ENCODE measurements at regions not wholly inside any gene's neighbourhood (a gene's known extent, or its start where the extent isn't known, plus 50 kb on each side); places are given as distances from the start of the nearest gene placed in this dataset.

DNA sequence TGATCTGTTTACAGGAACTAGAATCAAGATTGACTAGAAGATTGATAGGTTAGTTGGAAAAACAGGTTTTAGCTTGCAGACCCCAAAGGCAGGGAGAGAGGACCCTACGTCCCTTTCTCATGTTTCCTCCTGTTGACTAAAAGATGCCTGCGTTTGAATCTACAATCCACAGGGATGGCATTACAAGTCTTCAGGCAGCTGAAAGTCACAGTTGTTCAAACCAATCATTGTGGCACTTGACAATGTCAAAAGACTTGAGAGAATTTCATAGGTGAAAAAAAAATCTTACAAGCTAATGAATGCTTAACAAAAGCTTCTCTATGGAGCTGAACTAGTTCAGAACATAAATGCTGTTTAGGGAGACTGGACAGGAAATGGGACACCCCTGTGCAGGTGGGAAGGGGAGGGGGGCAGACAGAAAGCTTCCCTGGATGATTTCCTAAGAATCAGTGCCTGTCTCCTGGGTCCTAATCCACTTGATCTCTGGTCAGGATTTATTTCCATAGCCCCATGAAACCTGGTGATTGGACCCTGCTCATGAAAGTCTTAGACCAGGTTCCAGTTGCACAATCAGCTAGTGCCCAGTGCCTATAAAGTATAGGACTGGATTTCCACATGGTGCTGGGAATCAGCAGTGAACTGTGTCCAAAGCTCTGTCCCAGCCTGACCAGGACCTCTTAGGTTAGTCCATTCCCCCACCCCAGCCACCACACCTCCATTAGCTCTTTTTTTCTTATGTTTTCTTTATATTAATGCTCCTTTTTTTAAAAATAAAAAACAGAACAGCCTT, 91.6 kb upstream of the BCAR3 start:
- H3K4me1 ChIP-seq (ENCODE audit: control insufficient read depth, extremely low read depth, insufficient read depth, low read length) = peaks cover 45% of the 10 kb centered on the region

DNA sequence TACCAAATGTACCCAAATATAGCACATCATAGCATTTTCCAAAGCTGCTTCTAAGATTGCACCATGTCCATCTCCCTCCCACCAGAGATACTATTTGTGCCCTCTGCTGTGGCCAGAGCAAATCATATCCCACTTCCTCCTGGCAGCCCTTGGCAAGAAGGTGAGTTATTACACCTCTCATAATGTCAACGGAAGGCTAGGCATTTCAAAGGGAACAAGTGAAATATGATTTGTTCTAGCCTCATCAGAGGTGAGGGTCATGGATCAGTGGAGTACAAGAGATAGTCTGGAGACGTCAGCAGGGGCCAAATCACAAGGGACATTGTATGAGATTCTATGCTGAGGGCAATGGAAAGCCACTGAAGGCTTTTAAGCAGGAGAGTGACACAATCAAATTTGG, 90.2 kb upstream of the BCAR3 start:
- H3K79me2 ChIP-seq (ENCODE audit: control insufficient read depth, insufficient read depth, low read length) = peaks cover 3% of the 10 kb centered on the region
- no peak for TF ChIP-seq EZH2 (IDR thresholded peaks at IDR 0.05; ENCODE audit: low read length)
- TF ChIP-seq, protein P1, sequence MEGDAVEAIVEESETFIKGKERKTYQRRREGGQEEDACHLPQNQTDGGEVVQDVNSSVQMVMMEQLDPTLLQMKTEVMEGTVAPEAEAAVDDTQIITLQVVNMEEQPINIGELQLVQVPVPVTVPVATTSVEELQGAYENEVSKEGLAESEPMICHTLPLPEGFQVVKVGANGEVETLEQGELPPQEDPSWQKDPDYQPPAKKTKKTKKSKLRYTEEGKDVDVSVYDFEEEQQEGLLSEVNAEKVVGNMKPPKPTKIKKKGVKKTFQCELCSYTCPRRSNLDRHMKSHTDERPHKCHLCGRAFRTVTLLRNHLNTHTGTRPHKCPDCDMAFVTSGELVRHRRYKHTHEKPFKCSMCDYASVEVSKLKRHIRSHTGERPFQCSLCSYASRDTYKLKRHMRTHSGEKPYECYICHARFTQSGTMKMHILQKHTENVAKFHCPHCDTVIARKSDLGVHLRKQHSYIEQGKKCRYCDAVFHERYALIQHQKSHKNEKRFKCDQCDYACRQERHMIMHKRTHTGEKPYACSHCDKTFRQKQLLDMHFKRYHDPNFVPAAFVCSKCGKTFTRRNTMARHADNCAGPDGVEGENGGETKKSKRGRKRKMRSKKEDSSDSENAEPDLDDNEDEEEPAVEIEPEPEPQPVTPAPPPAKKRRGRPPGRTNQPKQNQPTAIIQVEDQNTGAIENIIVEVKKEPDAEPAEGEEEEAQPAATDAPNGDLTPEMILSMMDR (optimal IDR thresholded peaks at IDR 0.05 in 1 of 3, IDR thresholded peaks at IDR 0.05 in 1 of 3, conservative IDR thresholded peaks at IDR 0.05 in 1 of 3; ENCODE audit: extremely low read depth in 1 of 3, insufficient read depth in 2 of 3, low read length in 3 of 3) = no peak
- H3K4me2 ChIP-seq (ENCODE audit: control insufficient read depth, extremely low read depth, insufficient read depth, low read depth, low read length) = no peak overlapping the region
- H3K4me1 ChIP-seq (ENCODE audit: control insufficient read depth, extremely low read depth, insufficient read depth, low read length) = peaks cover 38% of the 10 kb centered on the region
- H2AFZ ChIP-seq (ENCODE audit: control insufficient read depth, low read length) = no peak overlapping the region
- no peaks in the 10 kb centered on the region for H3K36me3 ChIP-seq (ENCODE audit: control insufficient read depth in 2 of 2, extremely low read depth in 1 of 2, insufficient read depth in 2 of 2, low read length in 2 of 2)
- DNase-seq (ENCODE audit: low read depth, low spot score) = no peak
- no peak overlapping the region for H3K4me3 ChIP-seq (ENCODE audit: control insufficient read depth in 2 of 3, extremely low read depth in 1 of 3, insufficient read depth in 2 of 3, low read depth in 1 of 3, low read length in 3 of 3)
- H3K27me3 ChIP-seq (ENCODE audit: control insufficient read depth, extremely low read depth, insufficient read depth, low read length) = no peaks in the 10 kb centered on the region
- no peaks in the 10 kb centered on the region for H4K20me1 ChIP-seq (ENCODE audit: control insufficient read depth, extremely low read depth, insufficient read depth, low read length)
- FAIRE-seq = no peak
- H3K9me1 ChIP-seq (ENCODE audit: control insufficient read depth, extremely low read depth, insufficient read depth, low read length) = no peaks in the 10 kb centered on the region
- H3K9ac ChIP-seq (ENCODE audit: control insufficient read depth, extremely low read depth, insufficient read depth, low read length) = no peak overlapping the region
- dilution Hi-C loops (cut with MboI; ENCODE audit: extremely low pct_ligation_motif_present, low sequenced_read_pairs) = no loop called here
- no peaks in the 10 kb centered on the region for H3K9me3 ChIP-seq (ENCODE audit: control insufficient read depth, low read depth, low read length)
- H3K27ac ChIP-seq (ENCODE audit: control insufficient read depth, insufficient read depth, low read length) = no peak overlapping the region

More for the DNA sequence above, 91.6 kb upstream of the BCAR3 start:
- Histone ChIP-seq H3K27me3 (ENCODE audit: control insufficient read depth, extremely low read depth, insufficient read depth, low read length) (no peaks in the 10 kb centered on the region), H4K20me1 (ENCODE audit: control insufficient read depth, extremely low read depth, insufficient read depth, low read length) (no peaks in the 10 kb centered on the region), H3K4me3 (ENCODE audit: control insufficient read depth in 2 of 3, extremely low read depth in 1 of 3, insufficient read depth in 2 of 3, low read depth in 1 of 3, low read length in 3 of 3) (peak overlapping the region in 1 of 3 experiments; percentile 41), H3K4me2 (ENCODE audit: control insufficient read depth, extremely low read depth, insufficient read depth, low read depth, low read length) (peak overlapping the region; percentile 67), H3K9ac (ENCODE audit: control insufficient read depth, extremely low read depth, insufficient read depth, low read length) (no peak overlapping the region), H3K9me1 (ENCODE audit: control insufficient read depth, extremely low read depth, insufficient read depth, low read length) (no peaks in the 10 kb centered on the region), H3K27ac (ENCODE audit: control insufficient read depth, insufficient read depth, low read length) (no peak overlapping the region), H3K79me2 (ENCODE audit: control insufficient read depth, insufficient read depth, low read length) (peaks cover 3% of the 10 kb centered on the region), H2AFZ (ENCODE audit: control insufficient read depth, low read length) (no peak overlapping the region), H3K36me3 (ENCODE audit: control insufficient read depth in 2 of 2, extremely low read depth in 1 of 2, insufficient read depth in 2 of 2, low read length in 2 of 2) (no peaks in the 10 kb centered on the region), H3K9me3 (ENCODE audit: control insufficient read depth, low read depth, low read length) (no peaks in the 10 kb centered on the region)
- TF ChIP-seq, protein P1 (optimal IDR thresholded peaks at IDR 0.05 in 1 of 3, IDR thresholded peaks at IDR 0.05 in 1 of 3, conservative IDR thresholded peaks at IDR 0.05 in 1 of 3; ENCODE audit: extremely low read depth in 1 of 3, insufficient read depth in 2 of 3, low read length in 3 of 3) = no peak
- no peak for DNase-seq (ENCODE audit: low read depth, low spot score)
- no peak for FAIRE-seq
- dilution Hi-C loops (cut with MboI; ENCODE audit: extremely low pct_ligation_motif_present, low sequenced_read_pairs) = no loop called here
